NCI-H524 (cell line): ENCODE measurements at regions not wholly inside any gene's neighbourhood (a gene's known extent, or its start where the extent isn't known, plus 50 kb on each side); places are given as distances from the start of the nearest gene placed in this dataset.
A peak's percentile ranks its signal among the peaks of the same experiment; 100 is the strongest.

ENCODE experiments used
- DNase-seq, 2 experiments: peaks; one replicate each; lab custom pipeline; 2025; lab: John Stamatoyannopoulos, UW

DNA sequence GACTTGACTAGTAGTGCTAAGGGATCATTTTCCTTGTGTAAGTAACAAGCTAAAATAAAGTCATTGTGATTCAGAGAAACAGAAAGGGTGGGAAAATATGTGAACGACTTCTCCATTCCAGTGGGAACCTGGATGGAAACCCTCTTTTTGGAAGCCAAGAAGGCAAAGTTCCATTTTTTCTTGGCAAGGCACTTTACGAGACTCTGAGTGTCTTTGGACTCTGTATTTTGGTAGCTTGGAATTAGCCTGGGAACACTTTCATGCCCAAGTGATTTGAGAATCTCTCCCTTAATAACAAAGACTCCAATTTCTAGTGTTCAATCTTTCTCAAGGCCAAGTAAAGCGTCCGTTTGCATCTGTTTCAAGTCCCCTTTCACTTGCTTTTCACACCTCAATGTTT is 100.5 kb upstream of the SASH1 start:
- DNase-seq = no peak

GRCh38 chr6:148244217-148244935 is 98.3 kb upstream of the SASH1 start:
- DNase-seq = peak; percentile 34 to 80

DNA sequence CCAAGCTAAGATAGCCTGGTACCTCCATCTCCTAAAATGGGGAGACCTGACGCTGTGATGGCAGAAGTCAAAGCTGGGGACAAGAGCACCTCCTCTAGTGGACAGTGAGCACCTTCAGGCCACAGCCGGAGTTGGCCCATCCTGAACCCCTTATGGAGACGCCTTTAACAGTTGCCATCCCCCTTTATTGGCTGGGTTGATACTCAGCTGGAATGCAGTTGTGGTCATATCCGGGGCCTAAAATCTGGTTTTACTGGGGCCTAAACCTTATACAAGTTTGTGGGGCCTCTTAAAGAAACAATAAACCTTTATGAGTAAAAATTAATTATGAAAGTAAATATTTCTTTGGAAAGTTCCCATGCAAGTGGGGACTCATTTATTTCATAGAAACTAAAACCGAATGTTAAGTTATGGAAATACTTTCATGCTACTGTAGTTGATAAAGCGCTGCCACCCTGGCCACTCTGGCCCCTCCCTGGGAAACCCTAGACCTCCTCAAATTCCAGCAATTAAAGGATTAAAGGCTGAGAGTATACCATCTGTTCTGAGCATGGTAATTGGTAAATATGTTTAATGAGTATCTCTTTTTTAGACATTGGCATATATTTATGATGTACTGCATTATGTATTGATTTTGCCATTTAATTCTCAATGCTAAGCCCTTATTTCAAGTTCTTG is 95.1 kb upstream of the SASH1 start:
- DNase-seq = peak; percentile 90 to 96

GRCh38 chr6:148249160-148249559 is 93.5 kb upstream of the SASH1 start:
- DNase-seq = no peak

DNA sequence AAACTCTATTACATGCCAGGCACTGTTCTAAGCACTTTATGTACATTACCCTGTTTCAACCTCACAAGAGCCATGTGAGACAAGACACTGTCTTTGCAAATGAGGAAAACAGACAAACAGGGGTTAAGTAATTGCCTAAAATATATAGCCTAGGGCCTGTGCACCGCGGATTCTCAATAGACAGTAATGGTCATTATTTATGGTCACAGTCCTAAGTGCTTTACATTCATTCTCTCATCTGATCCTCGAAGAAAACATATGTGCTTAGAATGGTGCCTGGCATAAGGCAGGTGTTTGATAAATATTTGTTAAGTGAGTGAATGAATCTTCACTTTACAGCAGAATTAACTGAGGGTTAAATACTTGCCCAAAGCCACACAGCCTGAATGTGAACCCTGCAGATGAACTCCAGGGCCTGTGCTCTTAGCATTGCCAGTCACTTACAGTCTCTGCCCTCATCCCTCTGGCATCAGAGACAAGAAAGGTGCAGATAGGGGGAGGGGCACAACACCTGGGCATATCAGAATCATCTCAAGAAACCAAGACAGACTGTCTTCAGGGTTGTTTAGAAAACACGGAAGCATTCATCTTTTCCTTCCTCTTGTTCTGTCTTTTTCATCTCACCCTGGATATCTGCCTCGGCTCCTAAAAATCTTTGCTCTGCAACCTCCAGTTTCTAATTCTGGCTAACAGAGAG is 92.8 kb upstream of the SASH1 start:
- DNase-seq = peak; percentile 71 to 89

DNA sequence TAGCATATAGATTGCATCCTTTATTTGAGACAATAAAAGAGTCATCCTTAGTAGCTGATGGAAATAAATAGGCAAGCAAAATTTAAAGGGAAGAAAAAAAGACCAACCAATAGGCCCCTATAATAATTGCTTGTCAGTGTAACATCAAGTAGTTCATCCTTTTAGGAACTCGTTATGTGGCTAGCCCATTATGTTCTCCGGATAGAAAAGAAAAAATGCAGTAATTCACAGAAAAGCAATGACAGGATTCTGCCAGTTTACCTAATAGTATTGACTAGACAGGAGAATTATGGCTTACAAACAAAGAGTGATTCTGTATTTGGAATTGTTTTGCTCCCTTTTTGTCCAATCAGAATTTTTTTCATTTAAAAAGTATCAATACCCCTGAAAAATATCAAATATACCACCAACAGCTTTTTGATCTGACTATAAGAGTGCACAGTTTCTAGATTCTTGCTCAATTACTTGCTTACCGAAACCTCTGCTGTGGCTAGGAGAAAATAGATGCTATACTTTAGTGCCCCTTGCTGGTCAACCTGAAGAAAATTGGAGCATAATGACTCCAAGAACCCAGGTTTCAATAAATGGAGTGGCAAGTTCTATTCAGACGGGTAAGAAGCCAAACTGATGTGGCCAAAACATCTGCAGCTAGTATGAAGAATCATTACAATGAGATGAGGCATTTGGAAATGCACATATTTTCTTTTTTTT is 91.5 kb upstream of the SASH1 start:
- peak; percentile 67 to 80 for DNase-seq

- no peak for DNase-seq
Observed at GRCh38 chr6:148251891-148252290, 90.7 kb upstream of the SASH1 start.

GRCh38 chr6:148257810-148258209 is 84.8 kb upstream of the SASH1 start:
- DNase-seq = no peak

DNA sequence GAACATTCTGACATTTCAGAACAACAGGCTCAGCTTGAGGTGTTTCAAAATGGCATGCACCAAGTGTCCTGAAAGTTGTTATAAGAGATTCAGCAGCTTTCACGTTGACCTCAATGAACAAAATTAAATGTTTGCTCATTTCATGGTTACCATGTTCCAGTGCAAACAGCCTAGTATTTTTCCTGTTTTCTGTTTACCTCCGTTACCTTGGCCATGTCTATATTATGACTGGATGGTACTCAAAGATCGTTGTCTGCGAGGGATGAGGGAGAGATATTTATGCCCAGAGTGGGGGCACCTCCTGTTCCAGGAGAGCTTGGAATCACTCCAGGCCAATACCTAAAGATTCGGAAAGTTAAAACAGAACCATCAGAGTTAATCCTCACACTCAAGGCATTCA is 83.8 kb upstream of the SASH1 start:
- no peak for DNase-seq

GRCh38 chr6:148261470-148261869 is 81.2 kb upstream of the SASH1 start:
- no peak for DNase-seq

DNA sequence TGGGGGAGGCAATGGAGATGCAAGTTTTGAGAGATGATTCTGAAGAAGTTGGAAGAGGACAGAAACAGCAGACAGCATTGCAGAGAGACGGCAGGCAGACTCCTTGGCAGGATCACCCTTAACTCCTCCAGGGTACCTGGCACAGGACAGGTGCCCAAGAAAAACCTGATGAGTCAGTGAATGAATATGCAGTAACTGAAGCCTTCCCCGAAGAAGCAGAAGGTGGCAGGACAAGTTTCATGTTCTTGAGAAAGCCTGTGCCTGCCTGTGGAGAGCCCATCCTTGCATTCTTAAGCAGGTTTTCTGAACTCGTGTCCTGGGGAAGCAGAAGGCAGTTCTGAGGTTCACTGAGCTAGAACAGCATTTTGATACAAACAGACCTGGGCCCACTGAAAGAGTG is 79.6 kb upstream of the SASH1 start:
- DNase-seq = no peak

DNA sequence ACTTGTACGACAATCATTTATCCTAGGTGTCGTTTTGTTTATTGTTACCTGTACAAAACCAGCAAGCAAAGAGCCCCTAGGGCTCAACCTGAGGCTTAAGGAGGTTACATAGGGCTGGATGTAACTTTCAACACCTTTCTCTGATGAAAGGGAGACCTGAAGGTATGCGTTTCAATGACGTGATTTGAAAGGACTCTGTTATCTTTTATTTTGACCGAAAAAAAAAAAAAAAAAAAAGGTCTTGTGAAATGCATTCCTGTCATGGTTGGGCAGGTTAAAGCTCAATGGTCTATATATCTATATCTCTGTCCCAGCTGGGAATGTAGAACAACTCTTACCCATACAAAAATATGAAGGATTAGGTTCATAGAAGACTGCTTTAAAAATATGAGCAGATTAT is 78.7 kb upstream of the SASH1 start:
- no peak for DNase-seq

DNA sequence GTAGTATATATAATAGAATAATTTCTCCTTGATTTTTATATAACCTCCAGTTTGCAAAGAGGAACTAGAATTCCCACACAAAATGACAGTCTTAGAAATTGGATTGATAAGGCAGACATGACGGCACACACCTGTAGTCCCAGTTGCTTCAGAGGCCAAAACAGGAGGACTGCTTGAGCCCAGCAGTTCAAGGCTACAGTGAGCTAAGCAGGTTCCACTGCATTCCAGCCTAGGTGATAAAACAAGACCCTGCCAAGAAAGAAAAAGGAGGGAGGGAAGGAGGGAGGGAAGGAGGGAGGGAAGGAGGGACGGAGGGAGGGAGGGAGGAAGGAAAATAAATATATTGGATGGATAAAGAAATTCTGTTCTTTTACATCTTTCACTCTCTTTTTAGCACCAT is 77.6 kb upstream of the SASH1 start:
- DNase-seq = no peak

GRCh38 chr6:148269386-148269785 is 73.3 kb upstream of the SASH1 start:
- DNase-seq = no peak

DNA sequence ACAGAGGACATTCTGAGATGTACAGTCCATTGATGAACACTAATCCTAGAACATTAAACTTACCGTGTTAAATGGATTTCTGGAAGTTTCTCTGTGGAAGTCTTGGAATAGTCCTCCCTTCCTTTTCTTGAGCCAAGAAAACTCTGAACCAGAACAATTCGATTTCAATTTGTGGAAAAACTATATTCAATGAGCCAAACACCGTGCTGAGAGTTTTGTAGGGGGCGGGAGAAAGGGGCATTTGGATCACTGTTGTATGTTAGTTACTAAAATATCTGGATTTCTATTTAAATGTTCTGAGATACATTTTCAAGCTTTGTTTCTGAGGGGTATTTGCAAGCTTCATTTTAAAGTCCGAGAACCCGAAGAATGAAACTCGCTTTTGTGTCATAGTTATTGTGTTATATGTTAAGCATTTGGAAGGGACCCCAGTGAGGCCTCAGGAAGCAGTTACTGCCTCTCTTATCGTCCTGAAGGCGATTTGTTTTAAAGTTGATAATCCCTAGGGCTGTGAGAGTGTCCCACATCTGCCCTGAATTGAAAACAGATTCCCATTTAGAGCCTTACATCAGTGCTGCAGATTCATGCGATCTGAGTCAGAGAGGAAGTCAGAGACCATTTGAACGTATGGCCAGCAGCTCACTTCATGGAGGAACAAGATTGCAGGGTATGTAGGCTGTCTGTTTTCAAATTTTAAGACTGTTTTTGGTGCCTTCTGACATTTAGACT is 70.8 kb upstream of the SASH1 start:
- DNase-seq = peak in 1 of 2 experiments; percentile 37

- DNase-seq = no peak
Observed at GRCh38 chr6:148272597-148272996, 70.0 kb upstream of the SASH1 start.

DNA sequence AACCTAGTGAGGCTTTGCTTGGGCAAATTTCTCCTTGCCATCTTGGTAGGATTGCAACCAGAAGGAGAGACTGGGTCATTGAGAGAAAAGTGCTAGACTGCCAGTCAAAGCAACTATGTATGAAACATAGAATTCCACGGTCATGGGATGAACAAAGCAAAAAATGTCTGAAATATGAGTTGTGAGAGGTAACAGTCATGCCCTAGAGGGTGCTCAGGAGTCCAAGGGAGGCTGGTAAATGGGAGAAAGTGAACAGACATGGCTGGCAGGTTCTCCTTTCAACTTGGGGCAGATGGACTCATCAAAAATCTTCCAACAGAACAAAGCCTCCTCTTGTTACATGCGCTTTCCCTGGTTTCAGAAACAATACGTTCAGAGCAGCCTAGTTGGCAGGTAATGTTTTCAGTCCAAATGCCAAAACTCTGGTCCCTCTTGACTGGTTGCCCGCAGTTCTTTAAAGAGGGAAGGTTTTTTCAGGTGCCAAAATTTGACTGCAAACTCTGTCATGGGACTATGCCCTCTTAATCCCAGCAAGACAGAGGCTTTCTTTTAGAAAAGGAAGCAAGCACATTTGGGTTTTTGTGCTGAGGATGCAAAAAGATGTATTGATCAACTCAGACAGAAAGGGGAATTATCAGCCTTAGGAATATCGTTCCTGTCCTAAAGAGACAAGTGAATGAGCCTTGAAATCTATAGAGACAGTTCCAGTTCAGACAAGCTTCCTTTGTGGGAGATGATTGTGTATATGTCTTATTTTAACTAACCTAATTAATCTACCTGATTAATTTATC is 68.5 kb upstream of the SASH1 start:
- peak; percentile 25 to 57 for DNase-seq

GRCh38 chr6:148274809-148275208 is 67.8 kb upstream of the SASH1 start:
- no peak for DNase-seq

GRCh38 chr6:148285205-148285604 is 57.4 kb upstream of the SASH1 start:
- no peak for DNase-seq

DNA sequence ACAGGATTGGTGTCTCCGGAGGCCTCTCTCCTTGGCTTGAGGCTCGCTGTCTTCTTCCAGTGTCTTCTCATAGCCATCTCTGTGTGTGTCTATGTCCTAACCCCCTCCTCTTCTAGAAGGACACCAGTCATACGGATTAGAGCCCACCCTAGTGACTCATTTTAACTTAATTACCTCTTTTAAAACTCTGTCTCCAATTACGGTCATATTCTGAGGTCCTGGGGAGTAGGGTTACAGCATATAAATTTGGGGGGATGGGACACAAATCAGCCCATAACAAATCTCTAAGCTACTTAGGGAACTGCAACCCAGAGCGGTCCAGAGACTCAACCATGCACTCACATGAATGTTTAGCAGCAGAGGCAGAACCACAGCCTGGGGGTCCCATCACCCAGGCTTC is 56.1 kb upstream of the SASH1 start:
- DNase-seq = no peak
